ENCODE measurements at regions not wholly inside any gene's neighbourhood (a gene's known extent, or its start where the extent isn't known, plus 50 kb on each side); places are given as distances from the start of the nearest gene placed in this dataset.

DNA sequence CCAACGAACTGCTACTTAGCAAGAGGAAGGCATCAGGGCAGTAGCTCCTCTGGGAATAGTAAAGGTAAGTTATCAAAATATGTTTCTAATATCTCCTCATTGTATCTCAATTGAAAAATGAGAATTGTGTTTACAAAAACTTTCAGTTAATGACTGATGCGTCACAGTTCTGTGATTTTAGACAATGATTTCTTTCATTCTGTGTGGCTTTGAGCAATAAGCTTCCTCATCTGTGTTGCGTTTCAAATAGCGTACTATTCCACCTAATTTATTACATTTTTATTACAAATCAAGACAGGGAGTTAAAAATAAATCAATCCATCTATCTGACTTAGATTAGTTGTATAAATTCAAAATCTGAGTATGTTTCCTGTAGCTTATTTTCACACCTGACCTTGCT, 145.0 kb downstream of the CAAP1 start:
- Histone ChIP-seq H3K36me3 (replicated peaks in 1 of 2; ENCODE audit: control insufficient read depth in 1 of 2, insufficient read depth in 2 of 2, low read length in 1 of 2) (no peaks in the 10 kb centered on the region), H3K4me2 (no peak overlapping the region), H3F3A (replicated peaks; ENCODE audit: insufficient read depth) (no peaks in the 10 kb centered on the region), H3K27me3 (ENCODE audit: insufficient read depth) (no peaks in the 10 kb centered on the region), H2AFZ (ENCODE audit: low read depth) (no peak overlapping the region), H3K4me3 (ENCODE audit: low read depth in 2 of 2, low read length in 1 of 2) (no peak overlapping the region), H4K20me1 (ENCODE audit: insufficient read depth) (no peaks in the 10 kb centered on the region), H3K27ac (ENCODE audit: low read depth in 2 of 2, low read length in 1 of 2) (no peak overlapping the region), H3K79me2 (ENCODE audit: insufficient read depth) (no peaks in the 10 kb centered on the region), H3K4me1 (ENCODE audit: control insufficient read depth in 1 of 2, insufficient read depth in 2 of 2, low read depth in 1 of 2, low read length in 1 of 2) (no peaks in the 10 kb centered on the region), H3K9me3 (no peaks in the 10 kb centered on the region), H3K9me2 (no peaks in the 10 kb centered on the region), H3K9ac (no peak overlapping the region)
- DNase-seq = no peak
- CTCF ChIA-PET = interaction anchor here (0.7 kb wide), 1 partner anchor 228 kb away, joined by 3 read pairs; no protein-coding TSS in a partner anchor
- POLR2A ChIA-PET = no interaction called here
- TF ChIP-seq, protein P1, sequence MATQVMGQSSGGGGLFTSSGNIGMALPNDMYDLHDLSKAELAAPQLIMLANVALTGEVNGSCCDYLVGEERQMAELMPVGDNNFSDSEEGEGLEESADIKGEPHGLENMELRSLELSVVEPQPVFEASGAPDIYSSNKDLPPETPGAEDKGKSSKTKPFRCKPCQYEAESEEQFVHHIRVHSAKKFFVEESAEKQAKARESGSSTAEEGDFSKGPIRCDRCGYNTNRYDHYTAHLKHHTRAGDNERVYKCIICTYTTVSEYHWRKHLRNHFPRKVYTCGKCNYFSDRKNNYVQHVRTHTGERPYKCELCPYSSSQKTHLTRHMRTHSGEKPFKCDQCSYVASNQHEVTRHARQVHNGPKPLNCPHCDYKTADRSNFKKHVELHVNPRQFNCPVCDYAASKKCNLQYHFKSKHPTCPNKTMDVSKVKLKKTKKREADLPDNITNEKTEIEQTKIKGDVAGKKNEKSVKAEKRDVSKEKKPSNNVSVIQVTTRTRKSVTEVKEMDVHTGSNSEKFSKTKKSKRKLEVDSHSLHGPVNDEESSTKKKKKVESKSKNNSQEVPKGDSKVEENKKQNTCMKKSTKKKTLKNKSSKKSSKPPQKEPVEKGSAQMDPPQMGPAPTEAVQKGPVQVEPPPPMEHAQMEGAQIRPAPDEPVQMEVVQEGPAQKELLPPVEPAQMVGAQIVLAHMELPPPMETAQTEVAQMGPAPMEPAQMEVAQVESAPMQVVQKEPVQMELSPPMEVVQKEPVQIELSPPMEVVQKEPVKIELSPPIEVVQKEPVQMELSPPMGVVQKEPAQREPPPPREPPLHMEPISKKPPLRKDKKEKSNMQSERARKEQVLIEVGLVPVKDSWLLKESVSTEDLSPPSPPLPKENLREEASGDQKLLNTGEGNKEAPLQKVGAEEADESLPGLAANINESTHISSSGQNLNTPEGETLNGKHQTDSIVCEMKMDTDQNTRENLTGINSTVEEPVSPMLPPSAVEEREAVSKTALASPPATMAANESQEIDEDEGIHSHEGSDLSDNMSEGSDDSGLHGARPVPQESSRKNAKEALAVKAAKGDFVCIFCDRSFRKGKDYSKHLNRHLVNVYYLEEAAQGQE (IDR thresholded peaks at IDR 0.05; ENCODE audit: low read depth, low read length) = no peak
- TF ChIP-seq FOXM1 (IDR thresholded peaks at IDR 0.05; ENCODE audit: low read depth) (no peak), GABPA (IDR thresholded peaks at IDR 0.05; ENCODE audit: low read depth) (no peak), EP300 (IDR thresholded peaks at IDR 0.05; ENCODE audit: borderline replicate concordance in 1 of 2, low read depth in 1 of 2, low read length in 1 of 2) (no peak), RFX5 (IDR thresholded peaks at IDR 0.05; ENCODE audit: low read length) (no peak), RXRA (IDR thresholded peaks at IDR 0.05; ENCODE audit: borderline replicate concordance, low read depth) (no peak), PBX3 (IDR thresholded peaks at IDR 0.05) (no peak), ELF1 (IDR thresholded peaks at IDR 0.05) (no peak), SMC3 (IDR thresholded peaks at IDR 0.05; ENCODE audit: low read depth, low read length) (no peak), YY1 (IDR thresholded peaks at IDR 0.05; ENCODE audit: low read depth) (no peak), MXI1 (IDR thresholded peaks at IDR 0.05; ENCODE audit: low read depth, low read length) (no peak), POLR2AphosphoS5 (IDR thresholded peaks at IDR 0.05; ENCODE audit: low read depth, low read length) (no peak)
- TF ChIP-seq, protein P2, sequence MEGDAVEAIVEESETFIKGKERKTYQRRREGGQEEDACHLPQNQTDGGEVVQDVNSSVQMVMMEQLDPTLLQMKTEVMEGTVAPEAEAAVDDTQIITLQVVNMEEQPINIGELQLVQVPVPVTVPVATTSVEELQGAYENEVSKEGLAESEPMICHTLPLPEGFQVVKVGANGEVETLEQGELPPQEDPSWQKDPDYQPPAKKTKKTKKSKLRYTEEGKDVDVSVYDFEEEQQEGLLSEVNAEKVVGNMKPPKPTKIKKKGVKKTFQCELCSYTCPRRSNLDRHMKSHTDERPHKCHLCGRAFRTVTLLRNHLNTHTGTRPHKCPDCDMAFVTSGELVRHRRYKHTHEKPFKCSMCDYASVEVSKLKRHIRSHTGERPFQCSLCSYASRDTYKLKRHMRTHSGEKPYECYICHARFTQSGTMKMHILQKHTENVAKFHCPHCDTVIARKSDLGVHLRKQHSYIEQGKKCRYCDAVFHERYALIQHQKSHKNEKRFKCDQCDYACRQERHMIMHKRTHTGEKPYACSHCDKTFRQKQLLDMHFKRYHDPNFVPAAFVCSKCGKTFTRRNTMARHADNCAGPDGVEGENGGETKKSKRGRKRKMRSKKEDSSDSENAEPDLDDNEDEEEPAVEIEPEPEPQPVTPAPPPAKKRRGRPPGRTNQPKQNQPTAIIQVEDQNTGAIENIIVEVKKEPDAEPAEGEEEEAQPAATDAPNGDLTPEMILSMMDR (IDR thresholded peaks at IDR 0.05) = no peak
- TF ChIP-seq, protein P3, sequence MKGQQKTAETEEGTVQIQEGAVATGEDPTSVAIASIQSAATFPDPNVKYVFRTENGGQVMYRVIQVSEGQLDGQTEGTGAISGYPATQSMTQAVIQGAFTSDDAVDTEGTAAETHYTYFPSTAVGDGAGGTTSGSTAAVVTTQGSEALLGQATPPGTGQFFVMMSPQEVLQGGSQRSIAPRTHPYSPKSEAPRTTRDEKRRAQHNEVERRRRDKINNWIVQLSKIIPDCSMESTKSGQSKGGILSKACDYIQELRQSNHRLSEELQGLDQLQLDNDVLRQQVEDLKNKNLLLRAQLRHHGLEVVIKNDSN (IDR thresholded peaks at IDR 0.05; ENCODE audit: borderline replicate concordance, low read depth) = no peak
- 58% methylated on average over 4 of the region's 4 CpGs for WGBS (ENCODE audit: low lambda C conversion rate)

All from SK-N-SH (cell line).